GM18499 (cell line): ENCODE measurements at regions not wholly inside any gene's neighbourhood (a gene's known extent, or its start where the extent isn't known, plus 50 kb on each side); places are given as distances from the start of the nearest gene placed in this dataset.
"Not testable (repeated sequence)": the region's sequence is repeated elsewhere in the genome, so short reads cannot be mapped to it uniquely, and the experiment has no call there.

Source experiments
- ATAC-seq: cut with Tn5 transposase; IDR thresholded peaks from one replicate; pipeline ENCODE4 v1.9.1; 2021; ENCODE audit warnings: moderate number of reproducible peaks; ENCODE audit not compliant: insufficient read depth, unreplicated experiment

GRCh38 chr9:89849096-89849495 lies 244.3 kb downstream of the GADD45G start:
- no peak for ATAC-seq

GRCh38 chr9:89850153-89850552 lies 245.3 kb downstream of the GADD45G start:
- no peak for ATAC-seq

DNA sequence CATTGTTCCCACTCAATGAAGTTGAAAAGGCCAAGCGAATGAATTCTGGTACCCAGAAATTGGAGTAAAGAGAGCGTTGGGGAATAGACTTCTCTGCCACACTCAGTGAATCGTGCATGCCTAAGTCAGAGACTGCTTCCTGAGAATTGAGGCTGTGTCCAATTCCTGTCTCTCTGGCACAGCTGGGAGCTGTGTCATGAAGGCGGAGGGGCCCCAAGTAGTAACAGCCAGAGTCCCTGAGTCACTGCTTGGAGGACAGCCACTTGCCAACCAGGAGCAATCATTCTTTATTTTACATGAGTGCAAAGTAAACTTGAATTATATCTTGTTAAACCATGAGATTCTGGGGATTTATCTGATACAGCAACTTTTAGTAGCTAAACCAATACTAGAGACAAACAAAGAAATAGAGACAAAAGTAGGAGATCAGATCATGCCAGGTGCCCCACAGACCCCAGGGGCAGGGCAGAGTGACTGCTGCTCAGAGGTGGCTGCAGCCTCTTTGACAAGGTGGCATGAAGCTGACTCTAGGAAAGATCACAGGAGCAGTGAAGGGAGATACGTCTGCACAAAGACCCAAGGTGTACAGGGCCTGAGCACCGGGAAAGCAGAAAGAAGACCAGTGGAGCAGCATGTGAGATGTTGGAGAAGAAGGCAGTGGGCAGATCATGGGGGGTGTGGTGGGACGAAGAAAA lies 246.0 kb downstream of the GADD45G start:
- ATAC-seq: no peak

DNA sequence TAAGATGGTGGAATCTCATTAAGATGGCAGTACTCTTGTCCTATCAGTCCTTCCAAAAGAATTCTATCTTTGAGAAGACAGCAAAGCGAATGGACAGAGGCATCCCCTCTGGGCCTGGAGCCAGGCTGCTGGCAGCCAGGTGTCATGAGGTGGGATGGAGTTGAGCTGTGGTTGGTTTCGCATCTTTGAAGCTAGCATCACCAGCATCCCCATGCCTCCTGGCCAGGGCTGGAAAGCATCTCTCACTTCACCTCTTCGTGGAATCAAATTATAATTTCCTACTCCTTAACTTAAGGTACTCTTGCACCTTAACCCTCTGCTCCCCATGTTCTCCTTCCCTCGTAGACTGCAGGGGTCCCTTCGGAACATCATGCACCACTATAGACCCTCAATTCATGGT lies 248.3 kb downstream of the GADD45G start:
- ATAC-seq: no peak

DNA sequence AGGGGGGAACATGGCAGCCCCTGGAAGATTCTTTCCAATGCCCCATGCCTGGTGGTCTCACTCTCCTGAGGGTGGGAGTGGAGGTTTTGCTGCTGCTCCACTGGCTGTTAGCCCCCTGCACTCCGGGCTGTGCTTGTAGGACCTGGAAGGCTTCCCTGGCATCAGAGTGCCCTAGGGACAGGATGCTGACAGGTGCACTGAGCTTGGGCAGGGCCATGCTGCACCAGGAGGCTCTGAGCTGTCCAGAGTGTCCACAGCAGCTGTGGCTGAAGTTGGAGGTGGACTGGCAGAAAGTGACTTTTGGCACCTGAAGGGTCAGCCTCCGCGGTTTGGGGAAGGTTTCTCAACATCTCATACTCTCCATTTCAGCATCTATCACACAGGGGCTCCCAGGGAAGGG lies 249.1 kb downstream of the GADD45G start:
- no peak for ATAC-seq

- no peak for ATAC-seq
Measured at GRCh38 chr9:89854715-89855475, 250.1 kb downstream of the GADD45G start.

- not testable (repeated sequence) for ATAC-seq
Measured at GRCh38 chr9:89856296-89856695, 251.5 kb downstream of the GADD45G start.

GRCh38 chr9:89856950-89857349 lies 252.1 kb downstream of the GADD45G start:
- not testable (repeated sequence) for ATAC-seq

- ATAC-seq: not testable (repeated sequence)
Measured at GRCh38 chr9:89859842-89860241, 255.0 kb downstream of the GADD45G start.

GRCh38 chr9:89861371-89861770 lies 256.6 kb downstream of the GADD45G start:
- not testable (repeated sequence) for ATAC-seq

DNA sequence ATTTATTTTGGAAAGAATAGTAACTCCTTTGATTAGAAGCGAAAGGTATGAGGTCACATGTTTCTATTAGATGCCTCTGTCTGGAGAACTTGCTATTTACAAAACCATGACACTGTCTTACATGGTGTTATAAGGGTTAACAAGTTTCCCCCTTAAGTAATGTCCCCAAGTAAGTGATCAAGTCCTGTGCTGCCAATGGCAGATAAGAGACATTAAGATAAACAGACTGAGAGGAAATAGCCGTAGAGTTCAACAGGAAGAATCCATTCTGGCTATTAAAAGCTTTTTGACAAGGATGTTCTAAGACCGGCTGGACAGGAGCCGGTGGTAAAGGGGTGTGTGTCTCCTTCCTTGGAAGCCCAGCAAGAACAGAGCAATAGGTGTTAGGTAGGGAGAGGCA lies 257.5 kb downstream of the GADD45G start:
- ATAC-seq: no peak

DNA sequence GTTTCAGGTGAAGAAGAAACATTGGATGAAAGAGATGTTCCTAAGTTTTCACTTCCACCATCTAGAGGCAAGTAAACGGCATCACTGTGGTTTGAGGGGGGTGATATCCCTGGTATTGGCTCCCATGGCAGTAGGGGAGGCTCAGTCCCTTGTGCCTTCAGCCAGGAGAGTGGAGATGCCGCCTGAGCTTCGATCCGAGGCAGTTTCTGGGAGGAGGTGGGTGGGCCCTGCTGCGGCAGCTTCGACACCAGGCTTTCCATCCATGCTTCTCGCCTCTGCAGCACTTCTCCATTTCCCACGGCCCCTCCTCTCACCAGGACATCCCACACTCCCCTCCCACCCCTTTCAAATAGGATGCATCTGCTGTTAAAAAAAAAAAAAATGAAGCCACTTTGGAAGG lies 258.3 kb downstream of the GADD45G start:
- ATAC-seq: no peak

DNA sequence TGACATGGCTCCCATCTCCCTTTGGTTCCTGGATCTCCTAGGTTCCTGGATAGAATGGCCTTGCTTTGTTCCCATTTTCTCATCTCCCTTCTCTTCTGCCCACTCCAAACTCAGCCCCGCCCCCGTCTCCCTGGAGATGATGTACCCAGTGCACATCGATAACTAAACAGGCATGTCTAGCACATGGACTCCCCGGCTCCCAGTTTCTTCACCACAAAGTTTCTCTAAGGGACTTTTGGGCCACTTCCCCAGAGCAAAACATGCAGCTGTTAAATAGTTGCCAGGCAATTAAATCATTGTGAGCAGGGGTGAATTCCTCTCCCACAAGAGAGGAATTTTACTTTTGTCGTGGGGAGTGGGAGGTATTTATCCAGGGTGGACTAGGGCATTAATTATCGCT lies 259.0 kb downstream of the GADD45G start:
- no peak for ATAC-seq

- no peak for ATAC-seq
Measured at GRCh38 chr9:89864257-89864656, 259.4 kb downstream of the GADD45G start.

GRCh38 chr9:89864731-89865130 lies 259.9 kb downstream of the GADD45G start:
- ATAC-seq: no peak

DNA sequence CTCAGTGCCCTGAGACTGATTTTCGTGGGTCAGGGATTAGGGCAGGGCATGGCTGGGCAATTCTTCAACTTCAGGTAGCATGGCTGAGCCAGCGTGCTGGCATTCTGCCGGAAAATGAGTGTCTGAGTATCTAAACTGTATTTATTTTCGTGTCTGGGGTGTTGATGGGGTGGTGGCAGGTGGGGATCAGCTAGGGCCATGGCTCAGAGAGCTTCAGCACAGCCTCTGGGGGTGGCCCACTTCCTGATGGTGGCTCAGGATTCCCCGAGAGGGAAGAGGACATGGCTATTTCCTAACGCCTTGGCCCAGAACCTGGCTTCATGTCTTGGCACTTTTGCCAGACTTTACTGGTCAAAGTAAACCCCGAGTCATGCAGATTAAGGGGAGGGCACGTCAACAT lies 260.5 kb downstream of the GADD45G start:
- ATAC-seq: no peak

- ATAC-seq: no peak
Measured at GRCh38 chr9:89865981-89866380, 261.2 kb downstream of the GADD45G start.

GRCh38 chr9:89866701-89867100 lies 261.9 kb downstream of the GADD45G start:
- no peak for ATAC-seq

DNA sequence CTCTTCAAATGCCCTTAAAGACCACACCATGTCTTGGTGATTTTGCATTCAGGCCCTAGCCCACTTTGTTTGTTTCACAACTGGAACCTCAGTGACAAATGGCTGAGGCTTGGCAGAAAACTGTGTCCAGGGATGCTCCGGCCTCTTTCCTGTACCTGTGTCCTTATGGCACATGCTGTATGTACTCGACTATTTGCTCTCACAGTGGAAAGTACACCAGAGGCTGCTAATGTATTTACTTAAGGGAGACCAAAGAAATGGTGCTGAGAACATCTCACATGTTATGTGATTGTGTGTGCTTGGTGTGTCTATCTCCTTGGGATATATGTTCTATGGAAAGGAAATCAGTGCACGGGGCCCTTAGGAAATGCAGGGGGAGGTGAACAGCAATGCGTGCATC lies 263.3 kb downstream of the GADD45G start:
- ATAC-seq: no peak

DNA sequence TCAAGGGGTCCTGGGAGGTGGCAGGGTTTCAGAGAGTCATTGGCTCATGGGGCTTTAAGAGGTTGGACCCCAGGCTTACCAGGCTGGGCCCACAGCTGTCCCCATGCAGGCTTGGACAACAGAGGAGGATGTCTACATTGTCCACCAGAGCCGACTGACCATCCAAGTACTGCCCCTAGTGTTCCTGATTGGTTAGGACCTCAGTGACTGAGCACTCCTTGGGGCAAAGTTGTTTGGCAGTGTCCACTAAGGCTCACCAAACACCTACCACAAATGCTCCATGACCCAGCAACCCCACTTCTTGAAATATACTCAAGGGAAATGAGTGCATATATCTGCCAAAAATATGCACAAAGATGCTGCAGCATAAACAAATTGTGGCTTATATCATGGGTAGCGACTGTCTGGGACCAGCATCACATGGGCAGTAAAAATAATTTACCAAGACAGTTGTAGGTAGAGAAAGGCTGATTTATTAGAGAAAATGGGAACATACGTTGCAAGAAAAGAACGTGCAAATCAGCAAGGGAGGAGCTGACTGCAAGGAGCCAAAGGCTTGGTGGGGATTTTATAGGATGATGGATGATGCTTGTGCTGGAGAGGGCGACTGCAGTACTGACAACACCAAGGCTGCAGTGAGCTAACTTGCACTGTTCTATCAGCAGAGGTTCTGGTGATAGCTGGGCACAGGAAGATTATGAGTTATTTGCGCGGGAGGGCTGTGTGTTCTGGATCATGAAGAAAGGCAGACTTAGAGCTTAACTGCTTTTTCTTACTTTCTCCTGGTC lies 265.2 kb downstream of the GADD45G start:
- ATAC-seq: no peak

- no peak for ATAC-seq
Measured at GRCh38 chr9:89871871-89872331, 267.1 kb downstream of the GADD45G start.
